ENCODE measurements at regions not wholly inside any gene's neighbourhood (a gene's known extent, or its start where the extent isn't known, plus 50 kb on each side); places are given as distances from the start of the nearest gene placed in this dataset.

- H3K4me3 ChIP-seq, result no peak overlapping the region
- peak in 1 of 2 experiments; percentile 2 for DNase-seq (ENCODE audit: low read depth in 1 of 2, low spot score in 2 of 2)
- no peaks in the 10 kb centered on the region for H3K4me1 ChIP-seq (replicated peaks)
- no peaks in the 10 kb centered on the region for H3K9me3 ChIP-seq (replicated peaks)
- H3K36me3 ChIP-seq, result no peaks in the 10 kb centered on the region
- no peaks in the 10 kb centered on the region for H3K27me3 ChIP-seq (replicated peaks)
- no peak overlapping the region for H3K27ac ChIP-seq
Observed at GRCh38 chr9:120109242-120109641, 470.7 kb downstream of the CDK5RAP2 start.

GRCh38 chr9:120107138-120107537, 472.8 kb downstream of the CDK5RAP2 start:
- DNase-seq (ENCODE audit: low read depth in 1 of 2, low spot score in 2 of 2), result no peak
- Histone ChIP-seq H3K27me3 (replicated peaks) (no peaks in the 10 kb centered on the region), H3K27ac (no peak overlapping the region), H3K9me3 (replicated peaks) (no peaks in the 10 kb centered on the region), H3K4me3 (no peak overlapping the region), H3K36me3 (no peaks in the 10 kb centered on the region), H3K4me1 (replicated peaks) (no peaks in the 10 kb centered on the region)

GRCh38 chr9:120104771-120105170, 475.2 kb downstream of the CDK5RAP2 start:
- H3K36me3 ChIP-seq, result no peaks in the 10 kb centered on the region
- no peaks in the 10 kb centered on the region for H3K27me3 ChIP-seq (replicated peaks)
- H3K27ac ChIP-seq, result no peak overlapping the region
- H3K9me3 ChIP-seq (replicated peaks), result no peaks in the 10 kb centered on the region
- H3K4me3 ChIP-seq, result no peak overlapping the region
- DNase-seq (ENCODE audit: low read depth in 1 of 2, low spot score in 2 of 2), result no peak
- no peaks in the 10 kb centered on the region for H3K4me1 ChIP-seq (replicated peaks)

- DNase-seq (ENCODE audit: low read depth in 1 of 2, low spot score in 2 of 2), result no peak
- H3K36me3 ChIP-seq, result no peaks in the 10 kb centered on the region
Observed at GRCh38 chr9:120100595-120100994, 479.4 kb downstream of the CDK5RAP2 start.

GRCh38 chr9:120099065-120099464, 480.9 kb downstream of the CDK5RAP2 start:
- no peak overlapping the region for H3K4me3 ChIP-seq
- no peak for DNase-seq (ENCODE audit: low read depth in 1 of 2, low spot score in 2 of 2)
- no peaks in the 10 kb centered on the region for H3K9me3 ChIP-seq (replicated peaks)
- no peaks in the 10 kb centered on the region for H3K4me1 ChIP-seq (replicated peaks)
- no peak overlapping the region for H3K27ac ChIP-seq
- H3K27me3 ChIP-seq (replicated peaks), result no peaks in the 10 kb centered on the region
- no peaks in the 10 kb centered on the region for H3K36me3 ChIP-seq

More at GRCh38 chr9:120100595-120100994, 479.4 kb downstream of the CDK5RAP2 start:
- Histone ChIP-seq H3K4me1 (replicated peaks) (no peaks in the 10 kb centered on the region), H3K9me3 (replicated peaks) (no peaks in the 10 kb centered on the region), H3K27ac (no peak overlapping the region), H3K27me3 (replicated peaks) (no peaks in the 10 kb centered on the region), H3K4me3 (no peak overlapping the region)

- H3K27me3 ChIP-seq (replicated peaks), result no peaks in the 10 kb centered on the region
- no peak for DNase-seq (ENCODE audit: low read depth in 1 of 2, low spot score in 2 of 2)
- H3K4me3 ChIP-seq, result no peak overlapping the region
- no peaks in the 10 kb centered on the region for H3K9me3 ChIP-seq (replicated peaks)
- H3K27ac ChIP-seq, result no peak overlapping the region
- H3K4me1 ChIP-seq (replicated peaks), result no peaks in the 10 kb centered on the region
- H3K36me3 ChIP-seq, result no peaks in the 10 kb centered on the region
Observed at GRCh38 chr9:120098584-120098983, 481.4 kb downstream of the CDK5RAP2 start.

- no peak for DNase-seq (ENCODE audit: low read depth in 1 of 2, low spot score in 2 of 2)
- Histone ChIP-seq H3K27me3 (replicated peaks) (no peaks in the 10 kb centered on the region), H3K4me1 (replicated peaks) (no peaks in the 10 kb centered on the region), H3K9me3 (replicated peaks) (no peaks in the 10 kb centered on the region), H3K4me3 (no peak overlapping the region), H3K27ac (no peak overlapping the region), H3K36me3 (no peaks in the 10 kb centered on the region)
Observed at GRCh38 chr9:120091206-120091605, 488.8 kb downstream of the CDK5RAP2 start.

- H3K4me3 ChIP-seq, result no peak overlapping the region
- no peak for DNase-seq (ENCODE audit: low read depth in 1 of 2, low spot score in 2 of 2)
- H3K4me1 ChIP-seq (replicated peaks), result no peaks in the 10 kb centered on the region
- H3K27me3 ChIP-seq (replicated peaks), result no peaks in the 10 kb centered on the region
- H3K9me3 ChIP-seq (replicated peaks), result no peaks in the 10 kb centered on the region; the same call in 1 of the 2 replicates
- H3K27ac ChIP-seq, result no peak overlapping the region
- H3K36me3 ChIP-seq, result no peaks in the 10 kb centered on the region
Observed at GRCh38 chr9:120080849-120081248, 499.1 kb downstream of the CDK5RAP2 start.

GRCh38 chr9:120078112-120078511, 501.9 kb downstream of the CDK5RAP2 start:
- Histone ChIP-seq H3K4me3 (no peak overlapping the region), H3K27me3 (replicated peaks) (no peaks in the 10 kb centered on the region), H3K4me1 (replicated peaks) (no peaks in the 10 kb centered on the region), H3K9me3 (replicated peaks) (no peaks in the 10 kb centered on the region), H3K36me3 (no peaks in the 10 kb centered on the region), H3K27ac (no peak overlapping the region)
- no peak for DNase-seq (ENCODE audit: low read depth in 1 of 2, low spot score in 2 of 2)

- Histone ChIP-seq H3K36me3 (no peaks in the 10 kb centered on the region), H3K27me3 (replicated peaks) (no peaks in the 10 kb centered on the region), H3K4me3 (no peak overlapping the region), H3K9me3 (replicated peaks) (no peaks in the 10 kb centered on the region), H3K27ac (no peak overlapping the region), H3K4me1 (replicated peaks) (no peaks in the 10 kb centered on the region)
- DNase-seq (ENCODE audit: low read depth in 1 of 2, low spot score in 2 of 2), result no peak
Observed at GRCh38 chr9:120071760-120072159, 508.2 kb downstream of the CDK5RAP2 start.

- DNase-seq (ENCODE audit: low read depth in 1 of 2, low spot score in 2 of 2), result no peak
- H3K36me3 ChIP-seq, result no peaks in the 10 kb centered on the region
- no peaks in the 10 kb centered on the region for H3K9me3 ChIP-seq (replicated peaks)
- H3K4me1 ChIP-seq (replicated peaks), result no peaks in the 10 kb centered on the region
- H3K27me3 ChIP-seq (replicated peaks), result no peaks in the 10 kb centered on the region
- no peak overlapping the region for H3K4me3 ChIP-seq
- no peak overlapping the region for H3K27ac ChIP-seq
Observed at GRCh38 chr9:120066315-120066714, 513.7 kb downstream of the CDK5RAP2 start.

GRCh38 chr9:120065151-120065550, 514.8 kb downstream of the CDK5RAP2 start:
- no peaks in the 10 kb centered on the region for H3K36me3 ChIP-seq
- H3K27ac ChIP-seq, result no peak overlapping the region
- no peaks in the 10 kb centered on the region for H3K27me3 ChIP-seq (replicated peaks)
- no peaks in the 10 kb centered on the region for H3K9me3 ChIP-seq (replicated peaks)
- no peak overlapping the region for H3K4me3 ChIP-seq
- no peaks in the 10 kb centered on the region for H3K4me1 ChIP-seq (replicated peaks)
- DNase-seq (ENCODE audit: low read depth in 1 of 2, low spot score in 2 of 2), result no peak

- Histone ChIP-seq H3K9me3 (replicated peaks) (no peaks in the 10 kb centered on the region), H3K4me1 (replicated peaks) (no peaks in the 10 kb centered on the region), H3K36me3 (no peaks in the 10 kb centered on the region), H3K27ac (no peak overlapping the region), H3K4me3 (no peak overlapping the region), H3K27me3 (replicated peaks) (no peaks in the 10 kb centered on the region)
- DNase-seq (ENCODE audit: low read depth in 1 of 2, low spot score in 2 of 2), result no peak
Observed at GRCh38 chr9:120045011-120045410, 535.0 kb downstream of the CDK5RAP2 start.

- no peaks in the 10 kb centered on the region for H3K27me3 ChIP-seq (replicated peaks)
- no peak overlapping the region for H3K4me3 ChIP-seq
- H3K36me3 ChIP-seq, result no peaks in the 10 kb centered on the region
- no peak overlapping the region for H3K27ac ChIP-seq
- H3K9me3 ChIP-seq (replicated peaks), result no peaks in the 10 kb centered on the region
- peak in 1 of 2 experiments; percentile 3 for DNase-seq (ENCODE audit: low read depth in 1 of 2, low spot score in 2 of 2)
- H3K4me1 ChIP-seq (replicated peaks), result no peaks in the 10 kb centered on the region
Observed at GRCh38 chr9:120043448-120043847, 536.5 kb downstream of the CDK5RAP2 start.

GRCh38 chr9:120040896-120041295, 539.1 kb downstream of the CDK5RAP2 start:
- no peaks in the 10 kb centered on the region for H3K9me3 ChIP-seq (replicated peaks)
- DNase-seq (ENCODE audit: low read depth in 1 of 2, low spot score in 2 of 2), result no peak
- no peaks in the 10 kb centered on the region for H3K36me3 ChIP-seq
- H3K27ac ChIP-seq, result no peak overlapping the region
- H3K4me3 ChIP-seq, result no peak overlapping the region
- H3K27me3 ChIP-seq (replicated peaks), result no peaks in the 10 kb centered on the region
- H3K4me1 ChIP-seq (replicated peaks), result no peaks in the 10 kb centered on the region
